HUES48 (cell line): ENCODE measurements at regions not wholly inside any gene's neighbourhood (a gene's known extent, or its start where the extent isn't known, plus 50 kb on each side); places are given as distances from the start of the nearest gene placed in this dataset.
"Not testable (repeated sequence)": the region's sequence is repeated elsewhere in the genome, so short reads cannot be mapped to it uniquely, and the experiment has no call there.

ENCODE experiments used
- H3K27ac ChIP-seq: one replicate; pipeline ENCODE4 v1.7.0; 2013; ENCODE audit warnings: low read depth, low read length, inconsistent platforms
- H3K27me3 ChIP-seq: 2 replicates; pipeline ENCODE4 v1.6.1; 2013; ENCODE audit warnings: mild to moderate bottlenecking, low read length; ENCODE audit not compliant: control insufficient read depth, insufficient read depth
- H3K36me3 ChIP-seq: 2 replicates; pipeline ENCODE4 v1.6.1; 2013; ENCODE audit warnings: low read length; ENCODE audit not compliant: control insufficient read depth, insufficient read depth
- H3K4me1 ChIP-seq: 2 replicates; pipeline ENCODE4 v1.6.1; 2013; ENCODE audit warnings: mild to moderate bottlenecking, low read length; ENCODE audit not compliant: control insufficient read depth, insufficient read depth
- H3K4me3 ChIP-seq: 2 replicates; pipeline ENCODE4 v1.5.1; 2013; ENCODE audit warnings: mild to moderate bottlenecking, low read depth, low read length
- H3K9ac ChIP-seq: 2 replicates; pipeline ENCODE4 v1.6.1; 2013; ENCODE audit warnings: mild to moderate bottlenecking, low read depth, low read length, moderate library complexity
- H3K9me3 ChIP-seq: 2 replicates; pipeline ENCODE4 v1.6.1; 2013; ENCODE audit warnings: low read length; ENCODE audit not compliant: control insufficient read depth, insufficient read depth

GRCh38 chr4:127446427-127446885 lies 186.3 kb upstream of the INTU start:
- Histone ChIP-seq H3K9me3 (no peaks in the 10 kb centered on the region), H3K4me1 (peaks cover 6% of the 10 kb centered on the region), H3K36me3 (no peaks in the 10 kb centered on the region), H3K4me3 (no peak overlapping the region), H3K9ac (no peak overlapping the region), H3K27ac (no peak overlapping the region), H3K27me3 (no peaks in the 10 kb centered on the region)

DNA sequence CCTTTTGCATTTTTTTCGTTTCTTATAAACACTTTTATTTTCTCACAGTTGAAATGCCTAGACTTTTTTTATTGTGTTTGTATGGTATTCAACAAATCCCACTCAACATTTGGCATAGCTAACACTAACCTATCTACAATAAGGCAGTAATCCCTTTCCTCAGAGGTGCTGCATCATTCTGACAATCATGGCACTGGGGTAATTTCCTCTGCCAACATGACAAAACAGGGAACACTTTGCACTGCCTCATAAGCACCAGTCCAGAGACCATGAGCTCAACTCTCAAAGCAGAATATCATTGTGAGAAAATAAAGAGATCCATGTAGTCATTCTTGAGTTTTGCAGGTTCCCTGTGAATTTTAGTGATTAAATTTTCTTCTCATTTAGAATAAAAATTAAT lies 183.8 kb upstream of the INTU start:
- Histone ChIP-seq H3K4me1 (no peaks in the 10 kb centered on the region), H3K36me3 (no peaks in the 10 kb centered on the region), H3K4me3 (no peak overlapping the region), H3K27ac (no peak overlapping the region), H3K27me3 (no peaks in the 10 kb centered on the region), H3K9me3 (no peaks in the 10 kb centered on the region), H3K9ac (no peak overlapping the region)

- H3K9me3 ChIP-seq: no peaks in the 10 kb centered on the region
- no peak overlapping the region for H3K27ac ChIP-seq
- H3K36me3 ChIP-seq: no peaks in the 10 kb centered on the region
- H3K27me3 ChIP-seq: no peaks in the 10 kb centered on the region
- H3K4me3 ChIP-seq: no peak overlapping the region
- H3K9ac ChIP-seq: no peak overlapping the region
- H3K4me1 ChIP-seq: no peaks in the 10 kb centered on the region
These were observed 183.3 kb upstream of the INTU start for GRCh38 chr4:127449449-127449848.

- Histone ChIP-seq H3K9me3 (no peaks in the 10 kb centered on the region), H3K9ac (no peak overlapping the region), H3K27me3 (no peaks in the 10 kb centered on the region), H3K36me3 (no peaks in the 10 kb centered on the region), H3K4me1 (no peaks in the 10 kb centered on the region), H3K4me3 (no peak overlapping the region), H3K27ac (no peak overlapping the region)
These were observed 182.5 kb upstream of the INTU start for GRCh38 chr4:127450276-127450675.

DNA sequence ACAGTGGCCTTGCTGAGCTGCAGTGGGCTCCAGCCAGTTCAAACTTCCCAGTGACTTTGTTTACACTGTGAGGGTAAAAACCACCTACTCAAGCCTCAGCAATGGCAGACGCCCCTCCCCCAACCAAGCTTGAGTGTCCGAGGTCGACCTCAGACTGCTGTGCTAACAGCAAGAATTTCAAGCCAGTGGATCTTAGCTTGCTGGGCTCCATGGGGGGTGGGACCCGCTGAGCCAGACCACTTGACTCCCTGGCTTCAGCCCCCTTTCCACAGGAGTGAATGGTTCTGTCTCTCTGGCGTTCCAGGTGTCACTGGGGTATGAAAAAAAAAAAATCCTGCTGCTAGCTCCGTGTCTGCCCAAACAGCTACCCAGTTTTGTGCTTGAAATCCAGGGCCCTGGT lies 168.9 kb upstream of the INTU start:
- Histone ChIP-seq H3K27me3 (no peaks in the 10 kb centered on the region), H3K36me3 (no peaks in the 10 kb centered on the region), H3K9ac (no peak overlapping the region), H3K9me3 (no peaks in the 10 kb centered on the region; the same call in 1 of the 2 replicates), H3K4me3 (no peak overlapping the region), H3K27ac (no peak overlapping the region), H3K4me1 (no peaks in the 10 kb centered on the region)

DNA sequence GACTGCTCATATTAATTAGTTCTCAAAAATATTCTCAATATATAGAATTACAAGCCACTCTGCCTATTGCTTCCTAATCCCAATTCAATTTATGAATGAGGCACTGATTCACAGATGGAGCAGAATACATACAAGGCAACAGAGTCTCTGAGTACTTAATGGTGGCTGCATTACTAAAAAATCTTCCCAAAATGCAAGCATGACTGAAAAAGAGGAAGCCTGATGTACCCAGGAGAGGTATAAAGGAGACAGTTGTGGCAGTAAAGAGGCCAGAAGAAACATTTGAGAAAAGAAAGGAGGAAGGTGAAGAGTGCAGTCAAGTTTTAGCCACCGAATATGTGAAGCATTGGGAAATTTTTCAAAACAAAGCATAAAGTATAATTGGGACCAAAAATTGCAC lies 163.2 kb upstream of the INTU start:
- Histone ChIP-seq H3K4me3 (no peak overlapping the region), H3K27ac (no peak overlapping the region), H3K36me3 (no peaks in the 10 kb centered on the region), H3K4me1 (no peaks in the 10 kb centered on the region), H3K9ac (no peak overlapping the region), H3K27me3 (no peaks in the 10 kb centered on the region), H3K9me3 (peaks cover 10% of the 10 kb centered on the region)

DNA sequence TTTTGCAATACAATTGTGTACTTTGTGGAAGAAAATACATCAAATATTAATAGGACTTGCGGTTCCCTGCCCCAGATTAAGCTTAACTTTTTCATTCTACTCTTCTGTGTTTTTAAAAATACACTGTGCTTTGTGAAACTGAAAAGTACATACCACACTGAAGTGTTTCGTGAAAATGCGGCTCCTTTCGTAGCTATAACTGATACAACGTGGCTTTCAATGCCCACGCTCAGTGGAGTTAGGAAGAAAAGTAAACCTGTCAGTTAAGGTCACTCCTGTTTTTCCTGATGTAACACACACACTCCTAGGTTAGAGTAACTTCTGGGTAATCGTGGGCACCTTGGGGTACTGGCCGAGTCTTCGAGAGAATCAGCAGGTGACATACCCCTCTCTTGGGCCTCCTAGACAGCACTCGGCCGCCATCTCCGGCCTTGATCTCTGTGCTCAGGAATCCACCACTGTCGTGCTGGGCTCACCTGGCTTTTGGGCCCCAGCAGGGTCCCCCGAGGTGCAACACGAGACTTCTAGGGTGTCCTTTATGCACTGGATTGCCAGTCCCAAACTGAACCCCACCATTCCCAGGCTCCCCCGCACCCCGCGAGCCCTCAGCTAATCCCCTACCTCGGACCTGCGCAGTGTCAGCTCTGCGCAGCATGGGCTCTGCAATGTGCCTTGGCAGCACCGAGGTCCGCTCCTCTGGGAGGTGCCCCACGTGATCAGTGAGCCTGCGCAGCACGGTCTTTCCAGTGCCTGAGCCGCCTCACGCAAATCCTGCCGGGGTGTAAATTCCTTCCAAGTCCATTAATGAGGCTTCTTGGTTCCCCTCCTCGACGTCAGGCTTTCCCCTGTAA lies 162.6 kb upstream of the INTU start:
- Histone ChIP-seq H3K4me3 (no peak overlapping the region), H3K27me3 (no peaks in the 10 kb centered on the region), H3K4me1 (no peaks in the 10 kb centered on the region), H3K27ac (no peak overlapping the region), H3K9me3 (peaks cover 10% of the 10 kb centered on the region), H3K9ac (no peak overlapping the region), H3K36me3 (no peaks in the 10 kb centered on the region)

GRCh38 chr4:127478271-127478670 lies 154.5 kb upstream of the INTU start:
- H3K27ac ChIP-seq, H3K4me1 ChIP-seq, H3K4me3 ChIP-seq, H3K9ac ChIP-seq, H3K36me3 ChIP-seq, H3K9me3 ChIP-seq, H3K27me3 ChIP-seq: not testable (repeated sequence)

DNA sequence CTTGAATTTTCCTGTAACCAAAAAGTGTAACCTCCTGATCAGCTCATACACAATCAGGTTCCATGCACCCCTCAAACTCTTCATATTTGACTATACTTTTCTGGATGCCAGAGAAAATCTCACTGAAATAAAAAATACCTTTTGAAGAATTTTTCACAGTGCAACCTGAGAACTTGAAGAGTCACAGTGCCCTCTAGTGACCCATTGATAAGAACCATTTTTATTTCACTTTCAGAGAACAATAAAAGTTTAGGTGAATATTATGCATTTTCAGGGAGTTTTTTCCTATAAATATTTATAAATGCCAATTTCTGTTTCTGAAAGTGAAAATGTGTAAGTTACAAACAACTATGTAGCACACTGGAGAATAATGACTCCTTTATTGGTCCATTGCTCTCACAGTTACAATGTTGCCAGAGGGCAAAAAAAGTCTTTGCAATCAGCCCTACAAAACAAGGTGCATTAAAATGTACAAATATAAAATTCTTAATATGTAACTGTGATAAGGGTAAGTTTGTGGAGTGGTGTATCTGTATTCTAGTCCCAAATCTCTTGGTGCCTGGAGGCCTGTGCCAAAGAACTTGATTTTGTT lies 153.6 kb upstream of the INTU start:
- H3K27me3 ChIP-seq: no peaks in the 10 kb centered on the region
- no peak overlapping the region for H3K9ac ChIP-seq

DNA sequence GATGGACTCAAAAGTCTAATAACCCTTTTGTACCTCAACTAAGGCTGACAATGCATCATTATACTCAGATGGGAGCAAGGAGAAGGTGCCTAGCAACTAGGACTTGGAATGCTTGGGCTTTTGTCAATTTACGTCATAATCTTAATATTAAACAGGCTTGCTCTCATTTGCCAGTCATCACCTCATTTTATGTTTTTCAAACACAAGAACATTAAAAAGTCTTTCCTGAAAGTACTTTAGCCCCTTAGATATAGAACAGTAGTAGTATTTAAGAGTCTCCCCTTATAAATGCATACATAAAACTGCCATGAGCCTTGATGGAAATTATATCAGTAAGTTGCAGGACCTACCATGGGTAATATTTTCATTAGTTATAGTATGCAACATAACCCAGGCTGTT lies 150.7 kb upstream of the INTU start:
- Histone ChIP-seq H3K27me3 (no peaks in the 10 kb centered on the region), H3K4me1 (peaks cover 8% of the 10 kb centered on the region), H3K9me3 (no peaks in the 10 kb centered on the region), H3K27ac (no peak overlapping the region), H3K36me3 (no peaks in the 10 kb centered on the region), H3K9ac (no peak overlapping the region), H3K4me3 (no peak overlapping the region)

More for the DNA sequence above, 153.6 kb upstream of the INTU start:
- no peaks in the 10 kb centered on the region for H3K36me3 ChIP-seq
- no peaks in the 10 kb centered on the region for H3K9me3 ChIP-seq
- no peak overlapping the region for H3K4me3 ChIP-seq
- no peak overlapping the region for H3K27ac ChIP-seq
- no peaks in the 10 kb centered on the region for H3K4me1 ChIP-seq

- H3K4me3 ChIP-seq: no peak overlapping the region
- H3K27ac ChIP-seq: no peak overlapping the region
- no peaks in the 10 kb centered on the region for H3K9me3 ChIP-seq
- H3K27me3 ChIP-seq: no peaks in the 10 kb centered on the region
- H3K9ac ChIP-seq: no peak overlapping the region
- H3K4me1 ChIP-seq: peaks cover 20% of the 10 kb centered on the region
- no peaks in the 10 kb centered on the region for H3K36me3 ChIP-seq
These were observed 148.6 kb upstream of the INTU start for GRCh38 chr4:127484117-127484516.
